ENCODE measurements at regions not wholly inside any gene's neighbourhood (a gene's known extent, or its start where the extent isn't known, plus 50 kb on each side); places are given as distances from the start of the nearest gene placed in this dataset.

DNA sequence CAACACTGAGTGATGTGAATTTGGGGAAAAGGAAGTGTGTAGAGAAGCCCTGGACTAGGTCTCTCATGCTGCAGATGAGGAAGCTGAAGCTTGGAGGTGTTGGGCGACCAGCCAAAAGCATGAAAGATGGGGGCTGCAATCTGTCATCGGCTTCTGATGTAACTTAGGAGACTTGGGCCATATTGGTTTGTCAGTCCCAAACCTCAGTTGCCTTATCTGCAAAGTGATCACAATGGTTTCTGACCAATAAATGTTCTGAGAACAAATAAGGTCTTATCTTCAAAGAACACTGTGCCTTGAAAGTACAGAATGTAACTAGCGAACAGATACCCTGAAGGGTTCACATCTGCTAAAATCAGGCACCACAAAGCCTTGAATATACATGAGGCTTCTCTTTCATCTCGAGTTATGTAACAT is 198.4 kb upstream of the NR3C1 start:
- H3K18ac ChIP-seq (ENCODE audit: low read length) = no peak overlapping the region
- H4K8ac ChIP-seq (ENCODE audit: low read depth, low read length) = no peak overlapping the region
- H3K9ac ChIP-seq (ENCODE audit: low read length) = no peak overlapping the region

DNA sequence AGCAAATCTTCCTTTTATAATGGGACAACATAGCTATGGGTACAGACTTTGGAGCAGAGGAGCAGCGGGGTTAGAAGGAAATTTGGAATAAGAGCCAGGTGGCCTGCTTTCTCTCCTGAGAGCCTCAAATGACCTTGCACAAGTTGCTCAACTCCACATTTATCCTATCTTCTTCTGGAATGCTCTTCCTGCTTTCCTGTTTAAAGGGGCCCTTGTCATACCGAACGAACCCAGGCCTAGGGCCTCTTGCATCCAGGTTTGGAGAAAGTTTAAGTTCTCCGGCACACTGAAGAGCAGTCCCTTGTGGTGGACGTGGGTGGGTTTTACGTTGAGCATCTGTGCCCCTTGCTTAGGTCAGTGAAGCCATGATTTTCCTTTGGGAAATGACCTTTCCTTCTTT is 197.9 kb upstream of the NR3C1 start:
- no peak overlapping the region for H3K18ac ChIP-seq (ENCODE audit: low read length)
- H2BK15ac ChIP-seq (replicated peaks; ENCODE audit: low read depth) = no peak overlapping the region
- H3K4me3 ChIP-seq (ENCODE audit: low read length) = no peak overlapping the region
- no peak overlapping the region for H2BK5ac ChIP-seq (ENCODE audit: low read length)
- H4K5ac ChIP-seq (ENCODE audit: low read length) = no peak overlapping the region
- no peak overlapping the region for H3K23ac ChIP-seq (ENCODE audit: low read length)
- no peak for DNase-seq
- no peak overlapping the region for H3K27ac ChIP-seq (ENCODE audit: low read depth, low read length)
- no peak overlapping the region for H3K56ac ChIP-seq (ENCODE audit: low read length)
- H3K9ac ChIP-seq (ENCODE audit: low read length) = no peak overlapping the region
- H3K4me1 ChIP-seq (ENCODE audit: control insufficient read depth, low read depth, low read length) = no peaks in the 10 kb centered on the region
- no CpG with 5 or more reads among the region's 6 CpGs for WGBS (ENCODE audit: extremely low coverage, insufficient coverage, low lambda C conversion rate)
- no peak overlapping the region for H2AK5ac ChIP-seq (ENCODE audit: low read length)
- H3K36me3 ChIP-seq (ENCODE audit: control insufficient read depth, insufficient read depth, low read length) = no peaks in the 10 kb centered on the region
- no peak overlapping the region for H3K4ac ChIP-seq (ENCODE audit: low read depth, low read length)
- H3K79me2 ChIP-seq (ENCODE audit: control insufficient read depth, insufficient read depth, low read length) = no peaks in the 10 kb centered on the region
- H4K8ac ChIP-seq (ENCODE audit: low read depth, low read length) = no peak overlapping the region
- H3K79me1 ChIP-seq (ENCODE audit: low read length) = no peaks in the 10 kb centered on the region
- no peak overlapping the region for H2BK120ac ChIP-seq (ENCODE audit: low read depth, low read length)
- H3K4me2 ChIP-seq (ENCODE audit: low read length) = no peak overlapping the region
- no peaks in the 10 kb centered on the region for H3K27me3 ChIP-seq (ENCODE audit: insufficient read depth, low read length, poor library complexity)

More for the DNA sequence above, 198.4 kb upstream of the NR3C1 start:
- no peaks in the 10 kb centered on the region for H3K79me2 ChIP-seq (ENCODE audit: control insufficient read depth, insufficient read depth, low read length)
- DNase-seq = no peak
- H3K4me1 ChIP-seq (ENCODE audit: control insufficient read depth, low read depth, low read length) = no peaks in the 10 kb centered on the region
- no peaks in the 10 kb centered on the region for H3K27me3 ChIP-seq (ENCODE audit: insufficient read depth, low read length, poor library complexity)
- no CpG with 5 or more reads among the region's 4 CpGs for WGBS (ENCODE audit: extremely low coverage, insufficient coverage, low lambda C conversion rate)
- no peak overlapping the region for H3K4ac ChIP-seq (ENCODE audit: low read depth, low read length)
- no peak overlapping the region for H2AK5ac ChIP-seq (ENCODE audit: low read length)
- H3K23ac ChIP-seq (ENCODE audit: low read length) = no peak overlapping the region
- no peak overlapping the region for H4K5ac ChIP-seq (ENCODE audit: low read length)
- no peak overlapping the region for H2BK5ac ChIP-seq (ENCODE audit: low read length)
- no peak overlapping the region for H3K4me3 ChIP-seq (ENCODE audit: low read length)
- H2BK120ac ChIP-seq (ENCODE audit: low read depth, low read length) = no peak overlapping the region
- H3K36me3 ChIP-seq (ENCODE audit: control insufficient read depth, insufficient read depth, low read length) = no peaks in the 10 kb centered on the region
- H3K56ac ChIP-seq (ENCODE audit: low read length) = no peak overlapping the region
- H3K79me1 ChIP-seq (ENCODE audit: low read length) = no peaks in the 10 kb centered on the region
- no peak overlapping the region for H3K27ac ChIP-seq (ENCODE audit: low read depth, low read length)
- no peak overlapping the region for H3K4me2 ChIP-seq (ENCODE audit: low read length)
- H2BK15ac ChIP-seq (replicated peaks; ENCODE audit: low read depth) = no peak overlapping the region

DNA sequence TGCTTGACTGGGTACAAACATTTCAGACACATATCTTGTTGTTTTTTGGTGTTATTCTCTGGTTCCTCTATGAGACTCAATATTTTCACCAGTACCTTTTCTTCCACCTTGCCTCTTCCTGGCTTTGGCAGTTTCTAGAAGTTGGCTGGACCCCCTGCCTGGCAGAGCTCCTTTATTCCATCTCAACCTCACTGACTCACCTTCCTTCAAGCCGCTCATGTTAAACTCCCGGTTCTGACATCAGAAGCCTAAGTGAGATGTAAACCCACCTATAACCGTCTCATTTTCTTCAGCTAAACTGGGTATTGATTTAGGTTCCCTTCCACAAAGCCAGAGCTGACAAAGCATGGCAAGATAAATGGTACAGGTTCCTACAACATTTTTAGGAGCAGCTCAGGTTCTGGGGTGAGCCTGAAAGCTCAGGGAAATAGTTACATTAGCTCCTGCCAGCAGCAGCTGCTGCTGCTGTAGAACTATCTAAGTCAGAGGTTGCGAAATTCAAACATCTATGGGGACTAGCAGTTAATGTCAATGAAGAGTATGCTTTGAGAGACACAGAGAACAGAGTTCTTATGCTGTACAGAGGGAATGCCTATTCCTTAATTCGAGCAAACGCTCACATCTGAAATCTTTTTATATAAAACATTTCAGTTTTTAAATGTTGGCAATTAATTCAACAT is 197.1 kb upstream of the NR3C1 start:
- Histone ChIP-seq H3K79me2 (ENCODE audit: control insufficient read depth, insufficient read depth, low read length) (no peaks in the 10 kb centered on the region), H3K27me3 (ENCODE audit: insufficient read depth, low read length, poor library complexity) (no peaks in the 10 kb centered on the region), H2AK5ac (ENCODE audit: low read length) (no peak overlapping the region), H3K4me2 (ENCODE audit: low read length) (no peak overlapping the region), H3K36me3 (ENCODE audit: control insufficient read depth, insufficient read depth, low read length) (no peaks in the 10 kb centered on the region), H3K4me1 (ENCODE audit: control insufficient read depth, low read depth, low read length) (no peaks in the 10 kb centered on the region), H3K23ac (ENCODE audit: low read length) (no peak overlapping the region), H3K18ac (ENCODE audit: low read length) (no peak overlapping the region), H3K27ac (ENCODE audit: low read depth, low read length) (no peak overlapping the region), H3K9ac (ENCODE audit: low read length) (no peak overlapping the region), H3K79me1 (ENCODE audit: low read length) (no peaks in the 10 kb centered on the region), H2BK120ac (ENCODE audit: low read depth, low read length) (no peak overlapping the region), H3K56ac (ENCODE audit: low read length) (no peak overlapping the region), H2BK5ac (ENCODE audit: low read length) (no peak overlapping the region), H2BK15ac (replicated peaks; ENCODE audit: low read depth) (no peak overlapping the region), H4K5ac (ENCODE audit: low read length) (no peak overlapping the region), H4K8ac (ENCODE audit: low read depth, low read length) (no peak overlapping the region), H3K4ac (ENCODE audit: low read depth, low read length) (no peak overlapping the region), H3K4me3 (ENCODE audit: low read length) (no peak overlapping the region)
- WGBS (ENCODE audit: extremely low coverage, insufficient coverage, low lambda C conversion rate) = no CpG with 5 or more reads among the region's 6 CpGs
- peak; percentile 52 for DNase-seq

DNA sequence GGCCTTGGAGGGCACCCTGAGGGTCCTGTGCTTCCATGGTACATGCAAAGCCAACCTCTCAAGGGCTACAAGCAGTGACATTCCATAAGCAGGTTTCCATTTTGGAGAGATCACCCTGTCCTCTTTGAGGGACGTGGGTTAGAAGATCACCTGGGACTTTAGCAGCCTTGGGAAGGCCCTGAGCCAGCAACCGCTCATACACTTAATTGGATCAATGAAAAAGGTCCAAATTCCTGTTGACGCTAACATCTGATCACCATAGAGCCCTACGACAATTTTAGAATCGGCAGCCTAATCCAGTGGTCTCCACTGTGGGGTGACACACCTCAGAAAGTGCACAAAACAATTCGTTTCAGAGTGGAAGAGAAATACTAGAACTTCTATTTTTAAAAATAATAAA is 196.0 kb upstream of the NR3C1 start:
- Histone ChIP-seq H2AK5ac (ENCODE audit: low read length) (no peak overlapping the region), H3K27me3 (ENCODE audit: insufficient read depth, low read length, poor library complexity) (no peaks in the 10 kb centered on the region), H3K4me1 (ENCODE audit: control insufficient read depth, low read depth, low read length) (no peaks in the 10 kb centered on the region), H3K18ac (ENCODE audit: low read length) (no peak overlapping the region), H2BK5ac (ENCODE audit: low read length) (no peak overlapping the region), H3K27ac (ENCODE audit: low read depth, low read length) (no peak overlapping the region), H3K56ac (ENCODE audit: low read length) (no peak overlapping the region), H3K79me2 (ENCODE audit: control insufficient read depth, insufficient read depth, low read length) (no peaks in the 10 kb centered on the region), H3K4me3 (ENCODE audit: low read length) (no peak overlapping the region), H2BK120ac (ENCODE audit: low read depth, low read length) (no peak overlapping the region), H2BK15ac (replicated peaks; ENCODE audit: low read depth) (no peak overlapping the region), H3K9ac (ENCODE audit: low read length) (no peak overlapping the region), H3K4ac (ENCODE audit: low read depth, low read length) (no peak overlapping the region), H3K79me1 (ENCODE audit: low read length) (no peaks in the 10 kb centered on the region), H3K36me3 (ENCODE audit: control insufficient read depth, insufficient read depth, low read length) (no peaks in the 10 kb centered on the region), H4K8ac (ENCODE audit: low read depth, low read length) (no peak overlapping the region), H3K23ac (ENCODE audit: low read length) (no peak overlapping the region), H4K5ac (ENCODE audit: low read length) (no peak overlapping the region), H3K4me2 (ENCODE audit: low read length) (no peak overlapping the region)
- WGBS (ENCODE audit: extremely low coverage, insufficient coverage, low lambda C conversion rate) = 100% methylated on average over 1 of the region's 6 CpGs
- DNase-seq = no peak

DNA sequence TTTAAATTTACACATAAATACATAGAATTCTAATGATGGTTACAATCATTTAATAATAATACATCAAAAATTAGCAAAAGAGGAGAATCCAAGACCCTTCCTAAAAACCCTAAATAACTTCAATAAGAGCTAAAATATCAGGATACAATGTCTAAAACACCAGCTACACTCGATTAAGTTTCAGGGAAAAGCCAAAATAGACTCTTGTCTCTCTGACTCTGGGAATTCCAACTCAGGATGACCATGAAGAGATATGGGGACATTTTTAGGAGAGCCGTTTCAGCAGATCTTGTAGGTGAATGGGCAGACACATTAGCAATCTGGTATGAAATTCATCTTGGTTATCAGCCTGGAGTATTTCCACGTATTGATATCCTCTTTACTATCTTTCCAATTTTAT is 193.3 kb upstream of the NR3C1 start:
- no peak overlapping the region for H3K4me3 ChIP-seq (ENCODE audit: low read length)
- H3K27me3 ChIP-seq (ENCODE audit: insufficient read depth, low read length, poor library complexity) = no peaks in the 10 kb centered on the region
- no peak overlapping the region for H2BK15ac ChIP-seq (replicated peaks; ENCODE audit: low read depth)
- no peak overlapping the region for H4K5ac ChIP-seq (ENCODE audit: low read length)
- no peak overlapping the region for H3K4me2 ChIP-seq (ENCODE audit: low read length)
- H3K9ac ChIP-seq (ENCODE audit: low read length) = no peak overlapping the region
- no peaks in the 10 kb centered on the region for H3K36me3 ChIP-seq (ENCODE audit: control insufficient read depth, insufficient read depth, low read length)
- H2BK5ac ChIP-seq (ENCODE audit: low read length) = no peak overlapping the region
- H3K56ac ChIP-seq (ENCODE audit: low read length) = no peak overlapping the region
- no peak overlapping the region for H3K23ac ChIP-seq (ENCODE audit: low read length)
- no peak overlapping the region for H3K4ac ChIP-seq (ENCODE audit: low read depth, low read length)
- H3K27ac ChIP-seq (ENCODE audit: low read depth, low read length) = no peak overlapping the region
- no peak overlapping the region for H3K18ac ChIP-seq (ENCODE audit: low read length)
- no peaks in the 10 kb centered on the region for H3K79me2 ChIP-seq (ENCODE audit: control insufficient read depth, insufficient read depth, low read length)
- H3K4me1 ChIP-seq (ENCODE audit: control insufficient read depth, low read depth, low read length) = no peaks in the 10 kb centered on the region
- no CpG with 5 or more reads among the region's 3 CpGs for WGBS (ENCODE audit: extremely low coverage, insufficient coverage, low lambda C conversion rate)
- no peak overlapping the region for H2BK120ac ChIP-seq (ENCODE audit: low read depth, low read length)
- no peaks in the 10 kb centered on the region for H3K79me1 ChIP-seq (ENCODE audit: low read length)
- no peak for DNase-seq
- H2AK5ac ChIP-seq (ENCODE audit: low read length) = no peak overlapping the region
- no peak overlapping the region for H4K8ac ChIP-seq (ENCODE audit: low read depth, low read length)

Measured in mesendoderm (in vitro differentiated cells).